AG09309 (cell line): ENCODE measurements at regions not wholly inside any gene's neighbourhood (a gene's known extent, or its start where the extent isn't known, plus 50 kb on each side); places are given as distances from the start of the nearest gene placed in this dataset.

ENCODE experiments used
- DNase-seq: peaks from one replicate; pipeline ENCODE4 v3.0.0-alpha.2; 2010; ENCODE audit warnings: low read depth
- H3K4me3 ChIP-seq: 2 replicates; pipeline ENCODE4 v1.5.1; 2011; ENCODE audit warnings: mild to moderate bottlenecking, low read depth, low read length, moderate library complexity; ENCODE audit not compliant: control insufficient read depth
- CTCF ChIP-seq: IDR thresholded peaks from 2 replicates; pipeline ENCODE4 v1.5.1; 2011; ENCODE audit warnings: mild to moderate bottlenecking, low read depth, low read length, inconsistent platforms; ENCODE audit not compliant: insufficient read depth, control insufficient read depth; ENCODE audit errors: missing control alignments

- no peak for TF ChIP-seq CTCF
- no peak for DNase-seq
- no peak overlapping the region for H3K4me3 ChIP-seq
Observed at GRCh38 chr3:22537560-22537959, 665.6 kb upstream of the UBE2E2 start.

GRCh38 chr3:22542311-22542710, 660.8 kb upstream of the UBE2E2 start:
- TF ChIP-seq CTCF, result no peak
- no peak for DNase-seq
- no peak overlapping the region for H3K4me3 ChIP-seq

GRCh38 chr3:22555753-22556435, 647.2 kb upstream of the UBE2E2 start:
- no peak overlapping the region for H3K4me3 ChIP-seq
- no peak for TF ChIP-seq CTCF
- DNase-seq, result no peak

GRCh38 chr3:22565393-22565792, 637.7 kb upstream of the UBE2E2 start:
- no peak for TF ChIP-seq CTCF
- no peak for DNase-seq
- H3K4me3 ChIP-seq, result no peak overlapping the region

- TF ChIP-seq CTCF, result no peak
- H3K4me3 ChIP-seq, result no peak overlapping the region
- DNase-seq, result no peak
Observed at GRCh38 chr3:22568285-22568684, 634.8 kb upstream of the UBE2E2 start.

- no peak for DNase-seq
- TF ChIP-seq CTCF, result no peak
- H3K4me3 ChIP-seq, result no peak overlapping the region
Observed at GRCh38 chr3:22569570-22569969, 633.6 kb upstream of the UBE2E2 start.

- no peak for TF ChIP-seq CTCF
- DNase-seq, result no peak
- H3K4me3 ChIP-seq, result no peak overlapping the region
Observed at GRCh38 chr3:22581007-22581406, 622.1 kb upstream of the UBE2E2 start.
